ENCODE measurements at regions not wholly inside any gene's neighbourhood (a gene's known extent, or its start where the extent isn't known, plus 50 kb on each side); places are given as distances from the start of the nearest gene placed in this dataset.

GRCh38 chr5:165138236-165138635, 1632.8 kb downstream of the MAT2B start:
- H3F3A ChIP-seq (ENCODE audit: insufficient read depth) = no peaks in the 10 kb centered on the region
- no peaks in the 10 kb centered on the region for H3K9me2 ChIP-seq (replicated peaks; ENCODE audit: insufficient read depth, low read length)
- no peak overlapping the region for H3K9ac ChIP-seq (ENCODE audit: low read length)
- no peaks in the 10 kb centered on the region for H3K36me3 ChIP-seq (ENCODE audit: low read length)
- no peak overlapping the region for H3K27ac ChIP-seq (ENCODE audit: low read depth, low read length)
- H3K4me3 ChIP-seq (ENCODE audit: insufficient read depth, low read length, poor library complexity, severe bottlenecking) = no peak overlapping the region
- no peaks in the 10 kb centered on the region for H4K20me1 ChIP-seq (ENCODE audit: low read depth, low read length)
- H3K4me2 ChIP-seq (ENCODE audit: low read depth, low read length, poor library complexity, severe bottlenecking) = no peak overlapping the region
- no peak for TF ChIP-seq EZH2phosphoT487 (conservative IDR thresholded peaks at IDR 0.05; ENCODE audit: low read length)
- TF ChIP-seq, protein P1, sequence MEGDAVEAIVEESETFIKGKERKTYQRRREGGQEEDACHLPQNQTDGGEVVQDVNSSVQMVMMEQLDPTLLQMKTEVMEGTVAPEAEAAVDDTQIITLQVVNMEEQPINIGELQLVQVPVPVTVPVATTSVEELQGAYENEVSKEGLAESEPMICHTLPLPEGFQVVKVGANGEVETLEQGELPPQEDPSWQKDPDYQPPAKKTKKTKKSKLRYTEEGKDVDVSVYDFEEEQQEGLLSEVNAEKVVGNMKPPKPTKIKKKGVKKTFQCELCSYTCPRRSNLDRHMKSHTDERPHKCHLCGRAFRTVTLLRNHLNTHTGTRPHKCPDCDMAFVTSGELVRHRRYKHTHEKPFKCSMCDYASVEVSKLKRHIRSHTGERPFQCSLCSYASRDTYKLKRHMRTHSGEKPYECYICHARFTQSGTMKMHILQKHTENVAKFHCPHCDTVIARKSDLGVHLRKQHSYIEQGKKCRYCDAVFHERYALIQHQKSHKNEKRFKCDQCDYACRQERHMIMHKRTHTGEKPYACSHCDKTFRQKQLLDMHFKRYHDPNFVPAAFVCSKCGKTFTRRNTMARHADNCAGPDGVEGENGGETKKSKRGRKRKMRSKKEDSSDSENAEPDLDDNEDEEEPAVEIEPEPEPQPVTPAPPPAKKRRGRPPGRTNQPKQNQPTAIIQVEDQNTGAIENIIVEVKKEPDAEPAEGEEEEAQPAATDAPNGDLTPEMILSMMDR (IDR thresholded peaks at IDR 0.05; ENCODE audit: insufficient read depth, low read length, poor library complexity, severe bottlenecking) = no peak
- H3K9me3 ChIP-seq (ENCODE audit: insufficient read depth, low read length) = no peaks in the 10 kb centered on the region
- no peak overlapping the region for H2AFZ ChIP-seq (ENCODE audit: low read depth, low read length, severe bottlenecking)
- no peaks in the 10 kb centered on the region for H3K79me2 ChIP-seq (ENCODE audit: insufficient read depth, low read length)
- no peaks in the 10 kb centered on the region; the same call in 1 of the 2 replicates for H3K27me3 ChIP-seq (ENCODE audit: low read length)

DNA sequence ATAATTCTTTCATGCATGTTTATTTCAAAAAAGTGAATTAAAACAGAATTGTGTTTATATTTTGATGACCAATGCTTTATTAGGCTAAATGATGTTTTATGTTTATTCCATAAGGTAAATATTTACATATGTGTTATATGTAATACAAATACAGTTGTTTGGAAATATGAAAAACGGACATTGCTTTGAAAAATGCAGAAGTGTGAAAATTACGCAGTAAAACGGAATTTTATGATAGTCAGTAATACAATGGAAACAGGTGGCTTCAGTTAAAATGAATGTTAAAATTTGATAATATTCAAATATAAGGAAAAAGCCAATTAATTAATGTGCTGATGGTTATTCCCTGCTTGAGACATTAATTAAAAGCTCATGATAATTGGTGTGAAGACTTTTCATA, 1633.8 kb downstream of the MAT2B start:
- Histone ChIP-seq H3K9me2 (replicated peaks; ENCODE audit: insufficient read depth, low read length) (no peaks in the 10 kb centered on the region), H3K9me3 (ENCODE audit: insufficient read depth, low read length) (no peaks in the 10 kb centered on the region), H3K4me3 (ENCODE audit: insufficient read depth, low read length, poor library complexity, severe bottlenecking) (no peak overlapping the region), H3K4me2 (ENCODE audit: low read depth, low read length, poor library complexity, severe bottlenecking) (no peak overlapping the region), H3K9ac (ENCODE audit: low read length) (no peak overlapping the region), H3K36me3 (ENCODE audit: low read length) (no peaks in the 10 kb centered on the region), H3F3A (ENCODE audit: insufficient read depth) (no peaks in the 10 kb centered on the region), H4K20me1 (ENCODE audit: low read depth, low read length) (no peaks in the 10 kb centered on the region), H3K27ac (ENCODE audit: low read depth, low read length) (no peak overlapping the region), H3K27me3 (ENCODE audit: low read length) (no peaks in the 10 kb centered on the region; the same call in 1 of the 2 replicates), H2AFZ (ENCODE audit: low read depth, low read length, severe bottlenecking) (no peak overlapping the region), H3K79me2 (ENCODE audit: insufficient read depth, low read length) (no peaks in the 10 kb centered on the region)
- TF ChIP-seq EZH2phosphoT487 (conservative IDR thresholded peaks at IDR 0.05; ENCODE audit: low read length) = no peak
- TF ChIP-seq, protein P1 (IDR thresholded peaks at IDR 0.05; ENCODE audit: insufficient read depth, low read length, poor library complexity, severe bottlenecking) = no peak

DNA sequence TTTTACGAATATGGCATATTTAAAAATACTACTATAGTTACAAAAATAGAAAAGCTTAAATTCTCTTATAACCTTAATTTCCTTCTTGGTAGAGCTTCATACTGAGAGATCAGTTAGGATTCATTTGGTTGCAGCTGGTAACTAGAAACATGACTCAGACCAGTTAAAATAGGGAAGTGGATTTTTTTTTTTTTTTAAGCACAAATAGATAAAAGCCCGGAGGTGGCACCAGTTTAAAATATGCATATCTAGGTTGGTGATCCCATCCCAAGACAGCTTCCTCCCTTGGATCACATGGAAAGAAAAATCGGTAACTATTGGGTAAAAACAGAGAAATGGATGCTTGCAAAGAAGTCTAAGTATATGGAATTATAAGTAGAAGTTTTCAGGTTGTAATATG, 1634.3 kb downstream of the MAT2B start:
- Histone ChIP-seq H3K27me3 (ENCODE audit: low read length) (no peaks in the 10 kb centered on the region; the same call in 1 of the 2 replicates), H2AFZ (ENCODE audit: low read depth, low read length, severe bottlenecking) (no peak overlapping the region), H3K9ac (ENCODE audit: low read length) (no peak overlapping the region), H3K36me3 (ENCODE audit: low read length) (no peaks in the 10 kb centered on the region), H3K4me2 (ENCODE audit: low read depth, low read length, poor library complexity, severe bottlenecking) (no peak overlapping the region), H4K20me1 (ENCODE audit: low read depth, low read length) (no peaks in the 10 kb centered on the region), H3K9me2 (replicated peaks; ENCODE audit: insufficient read depth, low read length) (no peaks in the 10 kb centered on the region), H3K79me2 (ENCODE audit: insufficient read depth, low read length) (no peaks in the 10 kb centered on the region), H3F3A (ENCODE audit: insufficient read depth) (no peaks in the 10 kb centered on the region), H3K27ac (ENCODE audit: low read depth, low read length) (no peak overlapping the region), H3K9me3 (ENCODE audit: insufficient read depth, low read length) (no peaks in the 10 kb centered on the region), H3K4me3 (ENCODE audit: insufficient read depth, low read length, poor library complexity, severe bottlenecking) (no peak overlapping the region)
- TF ChIP-seq, protein P1 (IDR thresholded peaks at IDR 0.05; ENCODE audit: insufficient read depth, low read length, poor library complexity, severe bottlenecking) = no peak
- TF ChIP-seq EZH2phosphoT487 (conservative IDR thresholded peaks at IDR 0.05; ENCODE audit: low read length) = no peak

All from SU-DHL-6 (cell line).